K562 (cell line): ENCODE measurements at regions not wholly inside any gene's neighbourhood (a gene's known extent, or its start where the extent isn't known, plus 50 kb on each side); places are given as distances from the start of the nearest gene placed in this dataset.

Source experiments
- ATAC-seq: fragments of 200-7000 bp; cut with Tn5 transposase; 3 replicates; pipeline ENCODE4 v1.9.1; 2020; ENCODE audit warnings: moderate library complexity
- BruUV-seq: library from RNA; stranded (reverse); fragments of 400-500 nt; replicated peaks from 2 replicates; lab custom pipeline; 2021; lab: Mats Ljungman, UMichigan
- CTCF ChIA-PET: fragments of 300-600 bp; formaldehyde crosslinking; extraction: SDS; loops from one replicate; lab custom pipeline; 2021; ENCODE audit warnings: low intra/inter-chr PET ratio; lab: Yijun Ruan, JAX
- POLR2A ChIA-PET: fragments of 300-600, 350-650 bp; sonication (Branson Sonifier 250); formaldehyde crosslinking; extraction: SDS; loops from one replicate; lab custom pipeline; 2021; ENCODE audit warnings: antibody characterized with exemption, inconsistent platforms; lab: Yijun Ruan, JAX
- DNase-seq, 4 experiments: peaks; one replicate each; pipeline versions ENCODE4 v3.0.0 to v3.0.0-alpha.2; 2011 to 2018; ENCODE audit warnings: low spot score in 3 of 4, mixed read lengths in 3 of 4; ENCODE audit errors: extremely low read depth in 1 of 4
- FAIRE-seq: peaks from 2 replicates; lab custom pipeline; 2011; peaks lifted over from hg19 to GRCh38; lab: Jason Lieb, UNC
- H2AFZ ChIP-seq: 2 replicates; pipeline ENCODE4 v1.6.0; 2011; ENCODE audit warnings: low read depth, low read length, control low read depth, inconsistent platforms
- H3K27ac ChIP-seq: fragments of 200-600 bp; 3 replicates; pipeline ENCODE4 v1.8.0; 2011; ENCODE audit warnings: low read depth, mild to moderate bottlenecking, control low read depth, inconsistent platforms, low read length, moderate library complexity, mixed read lengths; ENCODE audit errors: extremely low read depth
- H3K27me3 ChIP-seq, 2 experiments: fragments of 300-600 bp in 1 of 2; 2 replicates in 1 of 2; 3 replicates in 1 of 2; pipeline versions ENCODE4 v1.6.0 to v1.8.0; 2011; ENCODE audit warnings: inconsistent platforms in 2 of 2, low read length in 2 of 2, mild to moderate bottlenecking in 1 of 2, mixed read lengths in 1 of 2, moderate library complexity in 1 of 2; ENCODE audit not compliant: control insufficient read depth in 2 of 2, insufficient read depth in 2 of 2
- H3K36me3 ChIP-seq: fragments of 300-600 bp; 3 replicates; pipeline ENCODE4 v1.8.0; 2011; ENCODE audit warnings: mild to moderate bottlenecking, low read length, inconsistent platforms; ENCODE audit not compliant: control insufficient read depth, insufficient read depth
- H3K4me1 ChIP-seq, 2 experiments: fragments of 200-600 bp in 1 of 2; replicated peaks in 1 of 2; 2 replicates in 1 of 2; 3 replicates in 1 of 2; pipeline versions ENCODE4 v1.5.1 to v1.8.0; 2011; ENCODE audit warnings: inconsistent platforms in 2 of 2, low read length in 2 of 2, mild to moderate bottlenecking in 1 of 2, mixed read lengths in 1 of 2, moderate library complexity in 1 of 2; ENCODE audit not compliant: control insufficient read depth in 2 of 2, insufficient read depth in 2 of 2
- H3K4me2 ChIP-seq: 2 replicates; pipeline ENCODE4 v1.6.1; 2011; ENCODE audit warnings: low read length, control low read depth, inconsistent platforms, mixed read lengths; ENCODE audit not compliant: insufficient read depth
- H3K4me3 ChIP-seq: fragments of 200-600 bp; sonication (generic), shearing (Covaris generic); 2 replicates; pipeline ENCODE4 v1.5.1; 2016; ENCODE audit warnings: control low read depth, inconsistent platforms
- H3K79me2 ChIP-seq: fragments of 200-600 bp; 3 replicates; pipeline ENCODE4 v1.8.0; 2011; ENCODE audit warnings: low read length, inconsistent platforms; ENCODE audit not compliant: control insufficient read depth, insufficient read depth
- H3K9ac ChIP-seq, 2 experiments: 2 replicates each; pipeline versions ENCODE4 v1.6.0 to v1.6.1; 2011; ENCODE audit warnings: low read depth in 2 of 2, low read length in 2 of 2, control low read depth in 1 of 2, inconsistent platforms in 1 of 2, mild to moderate bottlenecking in 1 of 2, mixed read lengths in 1 of 2; ENCODE audit not compliant: insufficient read depth in 1 of 2
- H3K9me1 ChIP-seq: one replicate; pipeline ENCODE4 v1.6.0; 2011; ENCODE audit warnings: inconsistent platforms, mild to moderate bottlenecking, low read length, moderate library complexity; ENCODE audit not compliant: control insufficient read depth, insufficient read depth
- H3K9me3 ChIP-seq: replicated peaks from 2 replicates; pipeline ENCODE4 v1.5.1; 2011; ENCODE audit warnings: low read depth, low read length, inconsistent platforms; ENCODE audit not compliant: control insufficient read depth, insufficient read depth
- H4K20me1 ChIP-seq: replicated peaks from 2 replicates; pipeline ENCODE4 v1.6.1; 2011; ENCODE audit warnings: low read length, inconsistent platforms, mixed read lengths; ENCODE audit not compliant: control insufficient read depth, insufficient read depth
- ARHGAP35 ChIP-seq: fragments of 450-650 bp; IDR thresholded peaks from 2 replicates; pipeline ENCODE4 v1.6.1; 2018; ENCODE audit not compliant: partially characterized antibody
- GABPA ChIP-seq: fragments of 200-800 bp; sonication (Bioruptor generic); conservative IDR thresholded peaks from 2 replicates; pipeline ENCODE4 v1.6.1; 2016; ENCODE audit warnings: low read depth, missing genetic modification characterization, missing compliant biosample characterization
- ID3 ChIP-seq, 2 experiments: fragments of 250-450 bp in 1 of 2; fragments of 450-650 bp in 1 of 2; sonication (Bioruptor Pico) in 1 of 2; IDR thresholded peaks; 2 replicates each; pipeline versions ENCODE4 v1.6.1 to v1.8.0; 2016 to 2021; ENCODE audit warnings: mild to moderate bottlenecking in 2 of 2, moderate library complexity in 2 of 2, missing compliant biosample characterization in 1 of 2, missing genetic modification characterization in 1 of 2
- KAT7 ChIP-seq: sonication (generic); formaldehyde crosslinking; IDR thresholded peaks from 2 replicates; pipeline ENCODE4 v1.8.0; 2022; ENCODE audit warnings: missing genetic modification reagents, mild to moderate bottlenecking, borderline replicate concordance
- MAFG ChIP-seq: fragments of 450-650 bp; conservative IDR thresholded peaks from 2 replicates; pipeline ENCODE4 v1.6.1; 2016; ENCODE audit warnings: missing genetic modification characterization, missing compliant biosample characterization
- MTA1 ChIP-seq: fragments of 450-650 bp; IDR thresholded peaks from 2 replicates; pipeline ENCODE4 v1.6.1; 2017; ENCODE audit warnings: borderline replicate concordance
- NEUROD1 ChIP-seq: fragments of 150-350 bp; IDR thresholded peaks from 2 replicates; pipeline ENCODE4 v1.6.1; 2014; ENCODE audit warnings: borderline replicate concordance, low read length, low read depth; ENCODE audit not compliant: partially characterized antibody
- NFE2L1 ChIP-seq: fragments of 450-650 bp; IDR thresholded peaks from 2 replicates; pipeline ENCODE4 v1.6.1; 2016; ENCODE audit warnings: missing genetic modification characterization, low read depth, mild to moderate bottlenecking, missing compliant biosample characterization, moderate library complexity, borderline replicate concordance
- PCBP2 ChIP-seq: fragments of 200-400 bp; formaldehyde crosslinking; IDR thresholded peaks from 2 replicates; pipeline ENCODE4 v1.6.1; 2018; ENCODE audit warnings: low read length, low read depth, mild to moderate bottlenecking, moderate library complexity; ENCODE audit not compliant: poor library complexity, severe bottlenecking
- RERE ChIP-seq: sonication (generic); formaldehyde crosslinking; IDR thresholded peaks from 2 replicates; pipeline ENCODE4 v1.8.0; 2023; ENCODE audit warnings: missing genetic modification reagents, mild to moderate bottlenecking, borderline replicate concordance
- SRSF3 ChIP-seq: fragments of 200-400 bp; formaldehyde crosslinking; IDR thresholded peaks from 2 replicates; pipeline ENCODE4 v1.6.1; 2016; ENCODE audit warnings: mild to moderate bottlenecking, low read length, moderate library complexity; ENCODE audit not compliant: insufficient read depth
- TRIM24 ChIP-seq, 2 experiments: fragments of 450-650 bp; IDR thresholded peaks; 2 replicates each; pipeline ENCODE4 v1.6.1; 2016
- ZNF212 ChIP-seq: fragments of 450-650 bp; formaldehyde crosslinking; IDR thresholded peaks from 2 replicates; pipeline ENCODE4 v1.4.0; 2020; ENCODE audit warnings: mild to moderate bottlenecking
- ZNF431 ChIP-seq: sonication (generic); formaldehyde crosslinking; IDR thresholded peaks from 2 replicates; pipeline ENCODE4 v1.8.0; 2022; ENCODE audit warnings: mild to moderate bottlenecking, missing genetic modification reagents
- ZNF699 ChIP-seq: fragments of 250-450 bp; sonication (Bioruptor Pico); IDR thresholded peaks from 2 replicates; pipeline ENCODE4 v1.8.0; 2021; ENCODE audit warnings: mild to moderate bottlenecking, moderate library complexity; ENCODE audit not compliant: insufficient replicate concordance
- WGBS: fragments of 100-300 bp; shearing (Covaris generic); methylation state at CpG from one replicate; pipeline ENCODE4 v1.1.6; 2016; ENCODE audit warnings: low coverage, mixed read lengths; ENCODE audit not compliant: insufficient coverage; ENCODE audit errors: missing lambda C conversion rate; 5-methylcytosine and 5-hydroxymethylcytosine counted together
- in situ Hi-C: fragments of 300-500 bp; cut with MboI; formaldehyde crosslinking; loops from 4 replicates; pipeline ENCODE4 v1.15.0; 2018; ENCODE audit warnings: inconsistent platforms, mixed read lengths
- intact Hi-C: fragments of 100-400 bp; cut with micrococcal nuclease; formaldehyde crosslinking; loops from 2 replicates; pipeline ENCODE4 v1.14.2; 2022
- TF ChIP-seq, protein P1 (sequence below): IDR thresholded peaks from 2 replicates; pipeline ENCODE4 v1.6.1; 2016; ENCODE audit warnings: missing genetic modification characterization, missing compliant biosample characterization

DNA sequence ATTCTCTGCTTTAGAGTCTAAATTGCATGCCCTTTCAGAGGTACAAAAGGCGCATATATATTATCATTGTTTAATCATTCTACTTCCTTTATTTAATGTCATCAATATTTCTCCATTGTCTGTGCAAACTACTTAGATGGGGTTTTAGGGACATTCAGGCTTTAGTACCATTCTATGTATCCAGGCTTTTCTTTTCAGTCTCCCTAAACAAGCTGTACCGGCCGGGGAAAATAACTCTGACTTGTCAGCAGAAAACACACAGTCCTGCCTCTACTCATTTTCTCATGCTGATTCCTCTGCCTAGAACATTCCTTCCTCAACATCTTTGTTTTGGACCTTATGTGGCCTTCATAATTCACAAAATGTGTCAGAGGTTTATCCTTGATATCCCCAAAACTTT, 392.1 kb upstream of the DAB2 start:
- Histone ChIP-seq H4K20me1 (no peaks in the 10 kb centered on the region), H3K79me2 (no peaks in the 10 kb centered on the region), H3K9me1 (no peaks in the 10 kb centered on the region), H3K27ac (no peak overlapping the region), H3K4me3 (no peak overlapping the region), H3K36me3 (no peaks in the 10 kb centered on the region), H3K9ac (no peak overlapping the region), H3K9me3 (no peaks in the 10 kb centered on the region), H3K4me1 (no peaks in the 10 kb centered on the region), H3K27me3 (no peaks in the 10 kb centered on the region), H2AFZ (no peak overlapping the region), H3K4me2 (no peak overlapping the region)
- 1% methylated on average over 3 of the region's 3 CpGs for WGBS
- FAIRE-seq (no peak), ATAC-seq (no peak), DNase-seq (no peak)
- CTCF ChIA-PET = no interaction called here
- intact Hi-C loops = no loop called here
- BruUV-seq = no TSS peak
- in situ Hi-C loops = no loop called here
- POLR2A ChIA-PET = no interaction called here
- TF ChIP-seq, protein P1, sequence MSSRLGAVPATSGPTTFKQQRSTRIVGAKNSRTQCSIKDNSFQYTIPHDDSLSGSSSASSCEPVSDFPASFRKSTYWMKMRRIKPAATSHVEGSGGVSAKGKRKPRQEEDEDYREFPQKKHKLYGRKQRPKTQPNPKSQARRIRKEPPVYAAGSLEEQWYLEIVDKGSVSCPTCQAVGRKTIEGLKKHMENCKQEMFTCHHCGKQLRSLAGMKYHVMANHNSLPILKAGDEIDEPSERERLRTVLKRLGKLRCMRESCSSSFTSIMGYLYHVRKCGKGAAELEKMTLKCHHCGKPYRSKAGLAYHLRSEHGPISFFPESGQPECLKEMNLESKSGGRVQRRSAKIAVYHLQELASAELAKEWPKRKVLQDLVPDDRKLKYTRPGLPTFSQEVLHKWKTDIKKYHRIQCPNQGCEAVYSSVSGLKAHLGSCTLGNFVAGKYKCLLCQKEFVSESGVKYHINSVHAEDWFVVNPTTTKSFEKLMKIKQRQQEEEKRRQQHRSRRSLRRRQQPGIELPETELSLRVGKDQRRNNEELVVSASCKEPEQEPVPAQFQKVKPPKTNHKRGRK (tag) = no peak
- TF ChIP-seq MAFG (tag) = no peak
- TF ChIP-seq TRIM24 (IDR thresholded peaks at IDR 0.05) = no peak
- no peak for TF ChIP-seq KAT7 (CRISPR knock-in tag)
- no peak for TF ChIP-seq MTA1
- no peak for TF ChIP-seq ZNF431 (CRISPR knock-in tag)
- no peak for TF ChIP-seq ZNF699 (CRISPR knock-in tag)
- TF ChIP-seq ID3 (CRISPR knock-in tag; IDR thresholded peaks at IDR 0.05) = no peak
- no peak for TF ChIP-seq ID3 (tag; IDR thresholded peaks at IDR 0.05)
- no peak for TF ChIP-seq PCBP2
- TF ChIP-seq ZNF212 (CRISPR knock-in tag) = no peak
- TF ChIP-seq NEUROD1 = no peak
- no peak for TF ChIP-seq NFE2L1 (tag)
- TF ChIP-seq RERE (CRISPR knock-in tag) = no peak
- TF ChIP-seq ARHGAP35 = no peak
- TF ChIP-seq GABPA (tag) = no peak
- TF ChIP-seq SRSF3 = no peak
